H9 (cell line): ENCODE measurements at regions not wholly inside any gene's neighbourhood (a gene's known extent, or its start where the extent isn't known, plus 50 kb on each side); places are given as distances from the start of the nearest gene placed in this dataset.

ENCODE experiments used
- DNase-seq: peaks from one replicate; pipeline ENCODE4 v3.0.0-alpha.2; 2017
- H2AFZ ChIP-seq: one replicate; pipeline ENCODE4 v1.6.1; 2013; ENCODE audit warnings: mild to moderate bottlenecking, low read length, control low read depth, moderate library complexity
- H2AK5ac ChIP-seq: 2 replicates; pipeline ENCODE4 v1.6.1; 2013; ENCODE audit warnings: low read length, control low read depth, mixed read lengths; ENCODE audit not compliant: insufficient read length
- H2BK120ac ChIP-seq: one replicate; pipeline ENCODE4 v1.6.1; 2013; ENCODE audit warnings: low read depth, mild to moderate bottlenecking, low read length, control low read depth, inconsistent platforms; ENCODE audit not compliant: poor library complexity, severe bottlenecking
- H2BK12ac ChIP-seq: 2 replicates; pipeline ENCODE4 v1.6.1; 2013; ENCODE audit warnings: low read length, control low read depth, mixed read lengths, low read depth; ENCODE audit not compliant: insufficient read length
- H2BK15ac ChIP-seq: 2 replicates; pipeline ENCODE4 v1.6.1; 2013; ENCODE audit warnings: low read depth, low read length, control low read depth
- H2BK20ac ChIP-seq: one replicate; pipeline ENCODE4 v1.6.1; 2013; ENCODE audit warnings: low read depth, mild to moderate bottlenecking, low read length, control low read depth, inconsistent platforms; ENCODE audit not compliant: poor library complexity, severe bottlenecking
- H2BK5ac ChIP-seq: 2 replicates; pipeline ENCODE4 v1.6.1; 2013; ENCODE audit warnings: low read length, control low read depth, mixed read lengths; ENCODE audit not compliant: insufficient read length
- H3K14ac ChIP-seq: 2 replicates; pipeline ENCODE4 v1.6.1; 2013; ENCODE audit warnings: low read length, control low read depth; ENCODE audit not compliant: insufficient read depth
- H3K18ac ChIP-seq: 2 replicates; pipeline ENCODE4 v1.6.1; 2013; ENCODE audit warnings: low read depth, mild to moderate bottlenecking, mixed read lengths, low read length, control low read depth; ENCODE audit not compliant: insufficient read length
- H3K23ac ChIP-seq: 2 replicates; pipeline ENCODE4 v1.6.1; 2013; ENCODE audit warnings: low read length, control low read depth, mixed read lengths, low read depth; ENCODE audit not compliant: insufficient read length
- H3K23me2 ChIP-seq: 2 replicates; pipeline ENCODE4 v1.6.1; 2013; ENCODE audit warnings: low read depth, mild to moderate bottlenecking, mixed read lengths, low read length, control low read depth; ENCODE audit not compliant: insufficient read length, poor library complexity, severe bottlenecking
- H3K27ac ChIP-seq: 2 replicates; pipeline ENCODE4 v1.5.1; 2013; ENCODE audit warnings: low read length, control low read depth, mixed read lengths, low read depth; ENCODE audit not compliant: insufficient read length
- H3K27me3 ChIP-seq: 2 replicates; pipeline ENCODE4 v1.6.1; 2013; ENCODE audit warnings: low read length, control low read depth, inconsistent platforms; ENCODE audit not compliant: insufficient read depth
- H3K4ac ChIP-seq: 2 replicates; pipeline ENCODE4 v1.6.1; 2013; ENCODE audit warnings: low read depth, mild to moderate bottlenecking, control low read depth, inconsistent platforms, low read length, moderate library complexity
- H3K4me1 ChIP-seq: 2 replicates; pipeline ENCODE4 v1.6.1; 2013; ENCODE audit warnings: low read length, control low read depth, inconsistent platforms; ENCODE audit not compliant: insufficient read depth
- H3K4me2 ChIP-seq: 2 replicates; pipeline ENCODE4 v1.6.1; 2013; ENCODE audit warnings: low read length, control low read depth, mixed read lengths; ENCODE audit not compliant: insufficient read length, insufficient read depth
- H3K56ac ChIP-seq: 2 replicates; pipeline ENCODE4 v1.6.1; 2013; ENCODE audit warnings: low read depth, mild to moderate bottlenecking, mixed read lengths, low read length, control low read depth; ENCODE audit not compliant: insufficient read length
- H3K79me1 ChIP-seq: 2 replicates; pipeline ENCODE4 v1.6.1; 2013; ENCODE audit warnings: low read depth, mild to moderate bottlenecking, moderate library complexity, low read length, control low read depth, inconsistent platforms; ENCODE audit not compliant: insufficient read depth, poor library complexity, severe bottlenecking
- H3K79me2 ChIP-seq: 2 replicates; pipeline ENCODE4 v1.6.1; 2013; ENCODE audit warnings: low read length, control low read depth, inconsistent platforms; ENCODE audit not compliant: insufficient read depth
- H3K9ac ChIP-seq: 2 replicates; pipeline ENCODE4 v1.6.1; 2013; ENCODE audit warnings: low read length, control low read depth, mixed read lengths; ENCODE audit not compliant: insufficient read length; ENCODE audit errors: extremely low read depth
- H3K9me3 ChIP-seq: one replicate; pipeline ENCODE4 v1.6.1; 2013; ENCODE audit warnings: low read depth, low read length, inconsistent platforms; ENCODE audit not compliant: control insufficient read depth
- H3T11ph ChIP-seq: one replicate; pipeline ENCODE4 v1.6.1; 2013; ENCODE audit warnings: mild to moderate bottlenecking, low read length, control low read depth, inconsistent platforms
- H4K20me1 ChIP-seq: one replicate; pipeline ENCODE4 v1.6.1; 2013; ENCODE audit not compliant: control insufficient read depth, insufficient read length, insufficient read depth
- H4K5ac ChIP-seq: 2 replicates; pipeline ENCODE4 v1.6.1; 2013; ENCODE audit warnings: low read depth, mild to moderate bottlenecking, mixed read lengths, low read length, control low read depth; ENCODE audit not compliant: insufficient read length
- H4K8ac ChIP-seq: replicated peaks from 2 replicates; pipeline ENCODE4 v1.6.1; 2013; ENCODE audit warnings: low read length, control low read depth, mixed read lengths, low read depth; ENCODE audit not compliant: insufficient read length
- H4K91ac ChIP-seq: 2 replicates; pipeline ENCODE4 v1.6.1; 2013; ENCODE audit warnings: low read depth, mild to moderate bottlenecking, moderate library complexity, mixed read lengths, low read length, control low read depth; ENCODE audit not compliant: insufficient read length
- H3K27ac Mint-ChIP-seq, 3 experiments: 2 replicates in 2 of 3; 3 replicates in 1 of 3; pipeline ENCODE4 v1.8.0; 2020 to 2021; ENCODE audit warnings: mixed read lengths in 3 of 3, mild to moderate bottlenecking in 1 of 3, moderate library complexity in 1 of 3
- H3K27me3 Mint-ChIP-seq: 2 replicates; pipeline ENCODE4 v1.8.0; 2021; ENCODE audit warnings: low read depth, mild to moderate bottlenecking, moderate library complexity, mixed read lengths
- H3K36me3 Mint-ChIP-seq, 3 experiments: 2 replicates in 2 of 3; 3 replicates in 1 of 3; pipeline ENCODE4 v1.8.0; 2020 to 2021; ENCODE audit warnings: low read depth in 3 of 3, mixed read lengths in 3 of 3; ENCODE audit not compliant: insufficient read depth in 1 of 3
- H3K4me1 Mint-ChIP-seq, 2 experiments: 2 replicates each; pipeline ENCODE4 v1.8.0; 2020; ENCODE audit warnings: mixed read lengths in 2 of 2
- H3K4me3 Mint-ChIP-seq, 2 experiments: 2 replicates in 1 of 2; 3 replicates in 1 of 2; pipeline ENCODE4 v1.8.0; 2020 to 2021; ENCODE audit warnings: mild to moderate bottlenecking in 2 of 2, mixed read lengths in 2 of 2, moderate library complexity in 1 of 2
- H3K9me3 Mint-ChIP-seq, 2 experiments: 2 replicates in 1 of 2; 3 replicates in 1 of 2; pipeline ENCODE4 v1.8.0; 2020; ENCODE audit warnings: mild to moderate bottlenecking in 2 of 2, mixed read lengths in 2 of 2, moderate library complexity in 1 of 2
- CTCF ChIP-seq: fragments of 200-600 bp; sonication (generic); conservative IDR thresholded peaks from 3 replicates; pipeline ENCODE4 v1.8.0; 2021; ENCODE audit warnings: antibody characterized with exemption, mild to moderate bottlenecking
- WGBS: extraction: QIAGEN DNeasy Blood & Tissue Kit; methylation state at CpG from one replicate; pipeline ENCODE4 v1.1.7; 2013; ENCODE audit warnings: missing lambda C conversion rate, low lambda C conversion rate, mixed read lengths; ENCODE audit not compliant: insufficient read length; ENCODE audit errors: extremely low coverage; 5-methylcytosine and 5-hydroxymethylcytosine counted together

- no peak overlapping the region for H3K14ac ChIP-seq
- no peak overlapping the region for H2AFZ ChIP-seq
These were observed 108.6 kb downstream of the PPP1R3A start for GRCh38 chr7:113810080-113810744.

More at GRCh38 chr7:113810080-113810744, 108.6 kb downstream of the PPP1R3A start:
- H3K4me3 Mint-ChIP-seq = no peak overlapping the region
- Histone ChIP-seq H4K5ac (no peak overlapping the region), H3K4me1 (no peaks in the 10 kb centered on the region), H2BK15ac (no peak overlapping the region), H3K27ac (no peak overlapping the region), H4K8ac (no peak overlapping the region), H3K9me3 (no peaks in the 10 kb centered on the region), H3K23ac (no peak overlapping the region), H3K9ac (no peak overlapping the region), H2BK5ac (no peak overlapping the region), H2BK20ac (no peak overlapping the region), H3K18ac (no peak overlapping the region), H3K79me1 (no peaks in the 10 kb centered on the region), H2BK120ac (no peak overlapping the region), H3K27me3 (no peaks in the 10 kb centered on the region), H3K79me2 (no peaks in the 10 kb centered on the region), H3K4me2 (no peak overlapping the region), H3T11ph (no peak overlapping the region), H3K56ac (no peak overlapping the region), H3K23me2 (no peaks in the 10 kb centered on the region), H3K4ac (no peak overlapping the region), H4K20me1 (no peaks in the 10 kb centered on the region), H2AK5ac (no peak overlapping the region), H2BK12ac (no peak overlapping the region), H4K91ac (no peak overlapping the region)
- TF ChIP-seq CTCF = no peak
- no peaks in the 10 kb centered on the region for H3K9me3 Mint-ChIP-seq
- no peaks in the 10 kb centered on the region for H3K4me1 Mint-ChIP-seq
- no CpG with 5 or more reads among the region's 1 CpG for WGBS
- no peaks in the 10 kb centered on the region for H3K36me3 Mint-ChIP-seq
- peak overlapping the region in 1 of 3 experiments; percentile 14; a peak in 1 of 7 replicates for H3K27ac Mint-ChIP-seq
- no peak for DNase-seq
- H3K27me3 Mint-ChIP-seq = no peaks in the 10 kb centered on the region
